ENCODE measurements at regions not wholly inside any gene's neighbourhood (a gene's known extent, or its start where the extent isn't known, plus 50 kb on each side); places are given as distances from the start of the nearest gene placed in this dataset.

- TF ChIP-seq EGR1 (IDR thresholded peaks at IDR 0.05; ENCODE audit: low read depth in 2 of 2) (no peak), CTCF (IDR thresholded peaks at IDR 0.05; ENCODE audit: low read depth, low read length, missing input control) (no peak), ZBTB33 (IDR thresholded peaks at IDR 0.05) (no peak), REST (IDR thresholded peaks at IDR 0.05) (no peak), TAF1 (conservative IDR thresholded peaks at IDR 0.05) (no peak), SP1 (IDR thresholded peaks at IDR 0.05) (no peak), RAD21 (IDR thresholded peaks at IDR 0.05) (no peak), YY1 (IDR thresholded peaks at IDR 0.05) (no peak), GABPA (IDR thresholded peaks at IDR 0.05 in 1 of 2, conservative IDR thresholded peaks at IDR 0.05 in 1 of 2) (no peak)
Measured at GRCh38 chr2:42902939-42903709, 110.7 kb upstream of the HAAO start.

All from liver (tissue), 3 donors.